Thoracic aorta (tissue), 2 donors: ENCODE measurements at regions not wholly inside any gene's neighbourhood (a gene's known extent, or its start where the extent isn't known, plus 50 kb on each side); places are given as distances from the start of the nearest gene placed in this dataset.
"Not testable (repeated sequence)": the region's sequence is repeated elsewhere in the genome, so short reads cannot be mapped to it uniquely, and the experiment has no call there.

Source experiments
- ATAC-seq: fragments of 150-250 bp; one replicate; pipeline ENCODE4 v1.8.0; 2017; ENCODE audit warnings: low read depth; ENCODE audit not compliant: insufficient number of reproducible peaks, low FRiP score
- DNase-seq: peaks from one replicate; pipeline ENCODE4 v3.0.0-alpha.2; 2020; ENCODE audit warnings: low spot score
- H3K27ac ChIP-seq, 2 donors: fragments of 200-600 bp; sonication (generic); 1 replicate in 1 of 2; 2 replicates in 1 of 2; pipeline ENCODE4 v1.5.1; 2016; ENCODE audit warnings: mild to moderate bottlenecking in 2 of 2, moderate library complexity in 2 of 2
- H3K27me3 ChIP-seq: fragments of 200-600 bp; sonication (generic); replicated peaks from 2 replicates; pipeline ENCODE4 v1.6.0; 2016; ENCODE audit warnings: mild to moderate bottlenecking; ENCODE audit not compliant: insufficient read depth
- H3K36me3 ChIP-seq: fragments of 200-600 bp; sonication (generic); one replicate; pipeline ENCODE4 v1.5.1; 2016
- H3K4me1 ChIP-seq, 2 donors: fragments of 200-600 bp; sonication (generic); 1 replicate in 1 of 2; 2 replicates in 1 of 2; pipeline versions ENCODE4 v1.5.1 to v1.6.0; 2016; ENCODE audit warnings: low read depth in 2 of 2, mild to moderate bottlenecking in 1 of 2; ENCODE audit not compliant: control insufficient read depth in 1 of 2
- H3K4me3 ChIP-seq: fragments of 200-600 bp; sonication (generic); 2 replicates; pipeline ENCODE4 v1.5.1; 2016; ENCODE audit warnings: mild to moderate bottlenecking
- H3K9me3 ChIP-seq: fragments of 200-600 bp; sonication (generic); 2 replicates; pipeline ENCODE4 v1.5.1; 2016

DNA sequence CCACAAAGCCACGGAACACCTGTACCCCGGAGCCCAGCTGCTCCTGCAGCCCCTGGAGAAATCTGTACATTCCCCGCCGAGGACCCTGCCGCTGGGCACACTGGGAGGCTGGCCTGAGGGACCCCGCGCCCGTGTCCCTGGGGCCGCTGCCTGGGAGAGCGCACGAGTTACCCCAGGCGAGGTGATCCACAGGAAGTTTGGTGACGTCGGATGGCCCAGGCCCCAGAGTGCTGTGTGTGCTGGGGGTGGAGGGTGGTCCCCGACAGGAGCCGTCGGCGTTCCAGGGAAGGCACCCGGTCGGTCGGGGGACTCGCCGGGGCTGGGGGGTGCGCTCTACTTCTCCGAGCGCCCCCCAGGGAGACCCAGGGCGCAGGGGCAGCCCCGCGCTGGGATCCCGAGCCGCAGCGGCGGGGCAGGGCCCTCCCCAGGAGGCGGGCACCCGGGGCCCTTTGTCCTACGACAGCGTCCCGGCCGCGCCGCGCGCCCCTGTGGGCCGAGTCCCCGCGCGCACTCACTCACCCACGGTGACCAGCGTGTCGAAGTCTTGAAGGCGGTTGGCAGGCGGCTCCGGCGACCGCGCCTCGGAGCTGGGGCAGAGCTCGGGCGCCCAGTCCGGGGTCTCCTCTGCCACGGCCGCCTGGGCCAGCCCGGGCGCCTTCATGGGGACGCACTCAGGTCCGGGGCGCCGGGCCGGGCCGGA lies 129.5 kb upstream of the PRKX start:
- not testable (repeated sequence) for H3K27me3 ChIP-seq, DNase-seq, H3K9me3 ChIP-seq, H3K36me3 ChIP-seq, H3K4me1 ChIP-seq, H3K4me3 ChIP-seq, ATAC-seq, H3K27ac ChIP-seq

DNA sequence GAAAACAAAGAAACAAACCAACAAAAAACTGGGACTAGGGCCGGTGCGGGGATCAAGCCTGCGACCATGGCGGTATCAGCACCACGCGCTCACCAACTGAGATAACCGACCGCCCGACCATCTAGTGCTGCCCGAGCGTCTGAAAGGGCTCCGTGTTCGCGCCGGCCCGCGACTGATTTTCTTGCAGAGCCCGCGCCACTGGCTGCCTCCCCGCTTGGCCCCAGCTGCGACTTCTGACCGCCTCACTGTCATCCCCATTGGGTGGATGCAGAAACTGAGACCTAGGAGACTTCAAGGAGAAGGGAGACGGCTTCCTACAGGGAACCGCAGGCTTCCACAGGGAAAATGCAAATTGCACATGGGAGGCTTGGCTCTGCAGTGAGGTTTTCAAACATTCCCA lies 125.3 kb upstream of the PRKX start:
- not testable (repeated sequence) for H3K27ac ChIP-seq

DNA sequence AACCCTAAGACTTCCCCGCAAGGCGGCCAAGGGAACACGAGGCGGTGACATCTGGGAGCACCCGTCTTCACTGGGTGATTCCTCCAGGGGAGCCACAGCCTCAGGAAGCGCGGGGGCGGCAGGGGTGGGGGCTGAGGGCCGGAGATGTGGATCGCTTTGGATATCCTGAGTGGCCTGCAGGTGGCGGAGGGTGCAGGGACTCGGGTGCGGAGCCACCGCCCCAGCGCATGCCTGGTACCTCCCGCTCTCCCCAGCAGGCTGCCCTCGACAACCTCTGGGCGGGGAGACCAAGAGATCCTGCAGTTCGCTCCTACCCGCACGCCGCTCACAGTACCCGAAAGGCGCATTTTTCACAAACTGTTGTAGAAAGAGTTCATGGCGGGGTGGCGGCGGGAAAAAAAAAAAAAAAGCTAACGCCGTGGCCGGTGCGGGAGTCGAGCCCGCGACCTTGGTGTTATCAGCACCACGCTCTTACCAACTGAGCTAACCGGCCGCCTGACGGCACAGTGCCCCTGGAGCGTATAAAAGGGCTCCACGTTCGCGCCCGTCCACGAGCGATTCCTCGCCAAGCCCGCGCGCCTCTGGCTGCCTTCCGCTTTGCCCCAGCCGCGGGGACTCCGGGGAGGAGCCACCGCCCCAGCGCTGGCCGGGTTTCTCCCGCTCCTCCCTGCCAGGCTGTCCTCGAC lies 124.7 kb upstream of the PRKX start:
- not testable (repeated sequence) for H3K9me3 ChIP-seq, H3K27ac ChIP-seq, H3K4me1 ChIP-seq, DNase-seq, H3K4me3 ChIP-seq, H3K27me3 ChIP-seq, H3K36me3 ChIP-seq, ATAC-seq

More for the DNA sequence above, 125.3 kb upstream of the PRKX start:
- not testable (repeated sequence) for ATAC-seq, H3K36me3 ChIP-seq, H3K9me3 ChIP-seq, H3K4me3 ChIP-seq, H3K27me3 ChIP-seq, H3K4me1 ChIP-seq, DNase-seq

DNA sequence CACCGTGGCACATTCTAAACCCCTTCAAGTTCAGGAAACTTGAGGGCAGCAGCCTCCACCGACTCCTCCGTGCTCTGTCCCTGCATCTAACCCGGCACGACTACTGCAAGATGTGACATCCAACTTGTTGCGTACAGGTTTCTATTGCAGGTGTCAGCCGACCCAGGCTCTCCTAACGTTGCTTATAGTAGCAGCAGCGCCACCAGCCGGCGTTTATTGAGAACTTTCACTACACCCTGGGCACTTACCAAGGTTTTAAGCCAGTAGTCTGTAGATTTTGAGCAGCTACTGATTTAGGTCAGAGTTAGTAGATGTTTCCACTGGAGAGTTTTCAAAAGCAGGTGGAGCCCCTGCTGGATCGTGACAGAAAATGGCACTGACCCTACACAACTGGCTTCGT lies 123.8 kb upstream of the PRKX start:
- DNase-seq, H3K4me3 ChIP-seq, ATAC-seq, H3K9me3 ChIP-seq, H3K4me1 ChIP-seq, H3K27me3 ChIP-seq, H3K36me3 ChIP-seq, H3K27ac ChIP-seq: not testable (repeated sequence)

DNA sequence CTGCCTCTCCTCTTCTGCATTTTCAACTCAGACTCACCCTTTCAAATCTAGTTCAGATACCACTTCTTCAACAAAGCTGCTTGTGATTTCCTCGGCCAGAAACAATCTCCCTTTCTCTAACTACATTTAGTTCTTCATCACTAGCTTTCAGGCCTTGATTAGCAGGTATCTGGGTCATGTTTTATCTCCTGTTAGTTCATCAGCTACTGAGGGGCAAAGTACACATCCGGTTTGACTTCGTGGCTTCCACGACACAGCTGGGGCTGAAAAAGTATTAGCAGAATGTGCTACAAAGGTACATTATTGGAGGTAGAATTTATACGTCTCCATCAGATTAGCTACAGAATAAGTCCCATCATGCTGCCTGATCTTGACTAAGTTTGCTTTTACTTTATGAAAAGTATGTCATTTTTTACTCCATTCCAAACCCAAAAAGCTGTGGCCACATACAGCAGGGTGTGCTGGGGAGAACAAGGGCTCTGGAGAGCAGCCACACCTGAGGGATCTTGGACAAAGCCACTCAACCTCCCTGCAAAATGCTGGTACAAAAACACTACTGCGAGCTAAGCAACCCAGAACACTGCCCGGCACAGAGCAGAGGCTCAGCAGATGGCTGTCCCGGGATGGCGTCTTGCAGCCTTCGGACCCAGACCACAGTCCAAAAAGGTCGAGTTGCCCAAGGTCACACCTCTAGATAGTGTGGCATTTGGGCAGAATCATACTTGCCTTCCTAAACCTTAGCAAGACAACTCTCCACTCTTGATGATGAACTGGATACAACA lies 120.5 kb upstream of the PRKX start:
- H3K27me3 ChIP-seq, DNase-seq, H3K9me3 ChIP-seq, H3K4me3 ChIP-seq, ATAC-seq, H3K4me1 ChIP-seq, H3K27ac ChIP-seq, H3K36me3 ChIP-seq: not testable (repeated sequence)

DNA sequence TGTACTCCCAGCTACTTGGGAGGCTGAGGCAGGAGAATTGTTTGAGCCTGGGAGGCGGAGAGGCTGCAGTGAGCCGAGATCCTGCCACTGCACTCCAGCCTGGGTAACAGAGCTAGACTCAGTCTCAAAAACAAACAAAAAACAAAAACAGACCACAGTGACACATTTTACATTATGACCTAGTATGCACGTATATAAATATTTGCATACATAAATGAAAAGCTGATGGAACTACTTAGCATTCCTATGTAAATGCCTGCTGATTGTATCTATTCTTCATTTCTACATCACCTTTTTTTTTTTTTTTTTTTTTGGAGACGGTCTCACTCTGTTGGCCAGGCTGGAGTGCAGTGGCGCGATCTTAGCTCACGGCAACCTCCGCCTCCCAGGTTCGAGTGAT lies 116.6 kb upstream of the PRKX start:
- H3K27ac ChIP-seq, ATAC-seq, H3K9me3 ChIP-seq, H3K27me3 ChIP-seq, DNase-seq, H3K4me3 ChIP-seq, H3K36me3 ChIP-seq, H3K4me1 ChIP-seq: not testable (repeated sequence)

DNA sequence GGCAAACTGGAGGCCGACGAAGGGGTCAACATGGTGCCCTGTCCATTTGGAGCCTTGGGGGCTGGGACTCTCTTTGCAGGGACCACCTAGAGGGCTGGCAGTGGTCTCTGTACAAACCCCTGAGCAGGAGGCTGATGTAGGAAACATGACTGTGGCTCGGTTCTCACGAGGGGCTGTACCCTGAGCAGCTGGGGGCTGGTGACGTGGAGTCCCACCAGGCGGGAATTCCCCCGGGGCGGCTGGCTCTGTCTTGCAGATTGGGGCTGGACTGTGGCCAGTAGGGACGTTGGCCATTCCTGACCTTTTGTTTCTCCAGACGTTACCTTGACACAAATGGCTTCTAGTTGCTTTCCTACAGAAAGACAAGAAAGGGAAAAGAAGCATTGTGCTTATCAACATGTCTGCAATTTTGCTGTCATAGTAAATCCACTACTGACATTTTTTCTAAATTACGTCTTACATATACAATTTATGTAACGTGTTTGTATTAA lies 115.6 kb upstream of the PRKX start:
- H3K9me3 ChIP-seq, H3K36me3 ChIP-seq, H3K27ac ChIP-seq, H3K4me1 ChIP-seq, ATAC-seq, H3K27me3 ChIP-seq, H3K4me3 ChIP-seq, DNase-seq: not testable (repeated sequence)

DNA sequence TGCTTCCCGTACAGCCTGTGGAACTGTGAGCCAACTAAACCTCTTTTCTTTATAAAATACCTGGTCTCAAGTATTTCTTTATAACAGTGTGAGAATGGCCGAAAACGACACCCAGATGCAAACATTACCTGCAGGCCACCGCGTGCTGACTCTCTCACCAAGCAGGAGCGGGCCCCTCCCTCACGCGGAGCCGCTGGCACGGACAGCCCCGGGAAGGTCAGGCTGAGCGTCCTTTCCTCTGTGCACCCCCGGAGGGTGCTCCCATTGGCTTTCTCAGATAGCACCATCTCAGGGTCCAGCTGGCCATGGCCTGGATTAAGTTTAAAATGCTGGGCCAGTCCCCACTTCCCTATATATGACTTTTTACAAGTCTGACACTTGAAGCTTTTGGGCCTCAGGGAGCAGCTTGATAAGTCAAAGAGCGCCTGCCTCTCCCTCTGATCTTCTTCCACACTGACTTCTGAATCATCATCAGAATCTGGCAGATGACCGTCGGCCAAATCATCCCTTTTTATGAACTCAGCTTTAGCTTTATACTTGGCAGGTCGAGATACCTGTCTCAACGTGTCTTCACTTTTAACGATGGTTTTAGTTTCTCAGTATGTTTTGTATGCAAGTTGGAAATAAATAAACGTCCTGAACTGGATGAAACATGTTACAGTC lies 115.1 kb upstream of the PRKX start:
- H3K27me3 ChIP-seq, H3K4me1 ChIP-seq, H3K9me3 ChIP-seq, H3K27ac ChIP-seq, H3K36me3 ChIP-seq, DNase-seq, H3K4me3 ChIP-seq, ATAC-seq: not testable (repeated sequence)

DNA sequence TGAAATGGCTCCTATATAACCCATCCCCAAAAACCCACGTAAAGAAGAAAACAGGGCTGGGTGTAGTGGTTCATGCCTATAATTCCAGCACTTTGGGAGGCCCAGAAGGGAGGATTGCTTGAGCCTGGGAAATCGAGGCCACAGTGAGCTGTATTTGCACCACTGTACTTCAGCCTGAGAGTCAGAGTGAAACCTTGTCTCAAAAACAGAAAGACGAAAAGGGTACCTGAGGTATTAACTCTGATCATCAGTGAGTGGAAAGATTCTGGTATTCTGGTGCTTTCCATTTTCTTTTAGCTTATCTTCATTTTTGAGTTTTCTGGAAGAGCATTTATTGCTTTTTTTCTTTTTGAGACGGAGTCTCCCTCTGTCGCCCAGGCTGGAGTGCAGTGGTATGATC lies 110.6 kb upstream of the PRKX start:
- H3K4me3 ChIP-seq, H3K27ac ChIP-seq, H3K36me3 ChIP-seq, DNase-seq, H3K27me3 ChIP-seq, ATAC-seq, H3K4me1 ChIP-seq, H3K9me3 ChIP-seq: not testable (repeated sequence)
